ENCODE measurements at regions not wholly inside any gene's neighbourhood (a gene's known extent, or its start where the extent isn't known, plus 50 kb on each side); places are given as distances from the start of the nearest gene placed in this dataset.

DNA sequence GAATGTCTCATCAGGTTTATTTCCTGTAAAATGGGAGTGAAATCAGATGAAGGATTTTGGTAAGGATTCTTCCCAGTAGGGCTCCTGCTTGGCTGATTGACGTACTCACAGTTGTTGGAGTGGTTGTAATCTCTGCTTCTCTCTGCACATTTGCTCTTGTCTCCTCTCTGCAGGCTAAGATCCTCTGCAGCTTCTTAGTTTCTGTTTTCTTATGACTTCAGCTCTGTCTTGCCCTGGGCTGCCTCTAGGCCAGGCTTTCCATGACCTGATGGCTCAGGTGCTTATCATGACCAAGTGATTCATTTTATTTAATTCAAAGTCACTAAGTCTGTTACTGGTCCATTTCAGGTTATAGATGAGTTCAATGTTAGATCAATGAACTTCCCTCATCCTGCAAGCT lies 394.5 kb upstream of the DDHD1 start:
- Histone ChIP-seq H3K4me2 (ENCODE audit: low read length) (no peak overlapping the region), H3F3A (ENCODE audit: control insufficient read depth, insufficient read depth) (no peaks in the 10 kb centered on the region), H3K4me1 (ENCODE audit: control insufficient read depth, low read length) (peaks cover 8% of the 10 kb centered on the region), H3K9me2 (replicated peaks; ENCODE audit: control insufficient read depth, low read length) (no peaks in the 10 kb centered on the region), H3K27ac (ENCODE audit: low read depth, low read length) (no peak overlapping the region), H3K27me3 (ENCODE audit: control insufficient read depth, low read length) (no peaks in the 10 kb centered on the region), H3K9me3 (ENCODE audit: control insufficient read depth, insufficient read depth, low read length) (no peaks in the 10 kb centered on the region), H3K36me3 (ENCODE audit: control insufficient read depth, low read length) (no peaks in the 10 kb centered on the region), H3K4me3 (ENCODE audit: low read length) (no peak overlapping the region), H4K20me1 (ENCODE audit: control insufficient read depth, insufficient read depth, low read depth, low read length) (no peaks in the 10 kb centered on the region), H3K79me2 (ENCODE audit: control insufficient read depth, low read length) (no peaks in the 10 kb centered on the region)
- TF ChIP-seq, protein P1, sequence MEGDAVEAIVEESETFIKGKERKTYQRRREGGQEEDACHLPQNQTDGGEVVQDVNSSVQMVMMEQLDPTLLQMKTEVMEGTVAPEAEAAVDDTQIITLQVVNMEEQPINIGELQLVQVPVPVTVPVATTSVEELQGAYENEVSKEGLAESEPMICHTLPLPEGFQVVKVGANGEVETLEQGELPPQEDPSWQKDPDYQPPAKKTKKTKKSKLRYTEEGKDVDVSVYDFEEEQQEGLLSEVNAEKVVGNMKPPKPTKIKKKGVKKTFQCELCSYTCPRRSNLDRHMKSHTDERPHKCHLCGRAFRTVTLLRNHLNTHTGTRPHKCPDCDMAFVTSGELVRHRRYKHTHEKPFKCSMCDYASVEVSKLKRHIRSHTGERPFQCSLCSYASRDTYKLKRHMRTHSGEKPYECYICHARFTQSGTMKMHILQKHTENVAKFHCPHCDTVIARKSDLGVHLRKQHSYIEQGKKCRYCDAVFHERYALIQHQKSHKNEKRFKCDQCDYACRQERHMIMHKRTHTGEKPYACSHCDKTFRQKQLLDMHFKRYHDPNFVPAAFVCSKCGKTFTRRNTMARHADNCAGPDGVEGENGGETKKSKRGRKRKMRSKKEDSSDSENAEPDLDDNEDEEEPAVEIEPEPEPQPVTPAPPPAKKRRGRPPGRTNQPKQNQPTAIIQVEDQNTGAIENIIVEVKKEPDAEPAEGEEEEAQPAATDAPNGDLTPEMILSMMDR (IDR thresholded peaks at IDR 0.05; ENCODE audit: low read depth, low read length, poor library complexity, severe bottlenecking) = no peak
- no peak for TF ChIP-seq EZH2phosphoT487 (IDR thresholded peaks at IDR 0.05; ENCODE audit: borderline replicate concordance, low read length)

DNA sequence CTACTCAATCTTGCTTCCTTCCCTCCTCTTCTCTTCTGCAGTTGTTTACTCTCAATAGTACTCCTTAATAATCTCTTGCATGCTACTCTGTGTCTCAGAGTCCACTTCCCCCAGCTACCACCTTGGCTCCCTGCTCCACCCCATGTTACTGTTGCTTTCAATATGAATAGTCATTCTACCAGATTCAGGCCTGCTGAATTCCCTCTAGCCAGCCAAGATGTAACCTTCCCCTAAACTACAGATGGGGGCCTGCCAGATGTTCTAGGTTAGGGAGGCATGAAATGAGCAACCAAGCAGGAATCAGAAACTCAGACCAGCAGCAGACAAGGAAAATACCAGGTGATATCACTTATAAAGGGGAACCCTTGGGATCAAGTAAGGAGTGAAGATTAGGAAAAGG lies 392.1 kb upstream of the DDHD1 start:
- H3K27me3 ChIP-seq (ENCODE audit: control insufficient read depth, low read length) = no peaks in the 10 kb centered on the region
- no peaks in the 10 kb centered on the region for H4K20me1 ChIP-seq (ENCODE audit: control insufficient read depth, insufficient read depth, low read depth, low read length)
- no peaks in the 10 kb centered on the region for H3K9me2 ChIP-seq (replicated peaks; ENCODE audit: control insufficient read depth, low read length)
- TF ChIP-seq, protein P1 (IDR thresholded peaks at IDR 0.05; ENCODE audit: low read depth, low read length, poor library complexity, severe bottlenecking) = no peak
- no peak for TF ChIP-seq EZH2phosphoT487 (IDR thresholded peaks at IDR 0.05; ENCODE audit: borderline replicate concordance, low read length)
- no peak overlapping the region for H3K4me3 ChIP-seq (ENCODE audit: low read length)
- H3K9me3 ChIP-seq (ENCODE audit: control insufficient read depth, insufficient read depth, low read length) = no peaks in the 10 kb centered on the region
- H3K4me1 ChIP-seq (ENCODE audit: control insufficient read depth, low read length) = peaks cover 8% of the 10 kb centered on the region
- no peak overlapping the region for H3K4me2 ChIP-seq (ENCODE audit: low read length)
- no peak overlapping the region for H3K27ac ChIP-seq (ENCODE audit: low read depth, low read length)
- no peaks in the 10 kb centered on the region for H3K79me2 ChIP-seq (ENCODE audit: control insufficient read depth, low read length)
- H3K36me3 ChIP-seq (ENCODE audit: control insufficient read depth, low read length) = no peaks in the 10 kb centered on the region
- H3F3A ChIP-seq (ENCODE audit: control insufficient read depth, insufficient read depth) = no peaks in the 10 kb centered on the region

DNA sequence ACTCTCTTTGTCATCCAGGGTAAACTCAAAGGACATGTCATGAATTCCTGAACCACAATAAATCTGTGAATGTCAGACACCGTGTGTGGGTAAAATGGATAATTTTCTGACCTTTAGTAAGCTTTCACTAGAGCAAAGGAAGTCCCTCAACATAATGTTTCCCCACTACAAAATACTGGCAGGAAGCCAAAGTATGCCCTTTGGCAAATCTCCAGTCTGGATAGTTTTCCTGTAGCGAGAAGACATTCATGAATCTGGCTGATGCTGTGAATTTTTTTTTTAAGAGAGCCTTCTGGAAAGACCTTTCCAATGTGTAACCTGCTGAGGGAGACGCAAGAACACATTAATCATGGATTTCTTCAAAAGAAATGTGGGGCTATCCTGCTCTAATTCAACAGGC lies 389.6 kb upstream of the DDHD1 start:
- H3K9me2 ChIP-seq (replicated peaks; ENCODE audit: control insufficient read depth, low read length) = no peaks in the 10 kb centered on the region
- no peaks in the 10 kb centered on the region for H3K9me3 ChIP-seq (ENCODE audit: control insufficient read depth, insufficient read depth, low read length)
- no peak overlapping the region for H3K4me2 ChIP-seq (ENCODE audit: low read length)
- TF ChIP-seq EZH2phosphoT487 (IDR thresholded peaks at IDR 0.05; ENCODE audit: borderline replicate concordance, low read length) = no peak
- TF ChIP-seq, protein P1 (IDR thresholded peaks at IDR 0.05; ENCODE audit: low read depth, low read length, poor library complexity, severe bottlenecking) = no peak
- H3K27ac ChIP-seq (ENCODE audit: low read depth, low read length) = no peak overlapping the region
- no peaks in the 10 kb centered on the region for H4K20me1 ChIP-seq (ENCODE audit: control insufficient read depth, insufficient read depth, low read depth, low read length)
- H3K36me3 ChIP-seq (ENCODE audit: control insufficient read depth, low read length) = no peaks in the 10 kb centered on the region
- H3K27me3 ChIP-seq (ENCODE audit: control insufficient read depth, low read length) = no peaks in the 10 kb centered on the region
- no peaks in the 10 kb centered on the region for H3K79me2 ChIP-seq (ENCODE audit: control insufficient read depth, low read length)
- peaks cover 8% of the 10 kb centered on the region for H3K4me1 ChIP-seq (ENCODE audit: control insufficient read depth, low read length)
- no peak overlapping the region for H3K4me3 ChIP-seq (ENCODE audit: low read length)
- H3F3A ChIP-seq (ENCODE audit: control insufficient read depth, insufficient read depth) = no peaks in the 10 kb centered on the region

DNA sequence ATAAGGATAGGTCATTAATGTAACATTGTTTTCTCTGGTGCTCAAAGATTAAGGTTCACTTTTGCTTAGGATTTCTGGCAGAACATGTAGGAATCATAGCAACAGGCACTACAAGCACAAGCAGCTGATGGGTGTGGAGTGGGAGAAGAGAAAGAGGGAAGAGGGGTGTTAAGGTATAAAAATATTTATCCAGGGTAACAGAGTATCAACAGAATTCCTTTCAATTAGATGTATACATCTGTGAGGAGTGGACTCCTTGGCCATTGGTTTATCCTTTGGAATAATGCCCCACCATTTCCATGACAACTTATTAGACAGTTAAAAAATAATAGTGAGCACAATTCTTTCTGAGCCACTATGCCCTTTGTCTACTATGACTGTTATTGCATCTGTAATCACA lies 388.3 kb upstream of the DDHD1 start:
- Histone ChIP-seq H3K4me2 (ENCODE audit: low read length) (no peak overlapping the region), H3K4me3 (ENCODE audit: low read length) (no peak overlapping the region), H3K4me1 (ENCODE audit: control insufficient read depth, low read length) (peaks cover 8% of the 10 kb centered on the region), H3K27ac (ENCODE audit: low read depth, low read length) (no peak overlapping the region), H3K36me3 (ENCODE audit: control insufficient read depth, low read length) (no peaks in the 10 kb centered on the region), H3K9me2 (replicated peaks; ENCODE audit: control insufficient read depth, low read length) (no peaks in the 10 kb centered on the region), H3F3A (ENCODE audit: control insufficient read depth, insufficient read depth) (no peaks in the 10 kb centered on the region), H4K20me1 (ENCODE audit: control insufficient read depth, insufficient read depth, low read depth, low read length) (no peaks in the 10 kb centered on the region), H3K9me3 (ENCODE audit: control insufficient read depth, insufficient read depth, low read length) (no peaks in the 10 kb centered on the region), H3K27me3 (ENCODE audit: control insufficient read depth, low read length) (no peaks in the 10 kb centered on the region), H3K79me2 (ENCODE audit: control insufficient read depth, low read length) (no peaks in the 10 kb centered on the region)
- TF ChIP-seq, protein P1 (IDR thresholded peaks at IDR 0.05; ENCODE audit: low read depth, low read length, poor library complexity, severe bottlenecking) = no peak
- no peak for TF ChIP-seq EZH2phosphoT487 (IDR thresholded peaks at IDR 0.05; ENCODE audit: borderline replicate concordance, low read length)

Measured in DOHH2 (cell line).